ENCODE measurements at regions not wholly inside any gene's neighbourhood (a gene's known extent, or its start where the extent isn't known, plus 50 kb on each side); places are given as distances from the start of the nearest gene placed in this dataset.

DNA sequence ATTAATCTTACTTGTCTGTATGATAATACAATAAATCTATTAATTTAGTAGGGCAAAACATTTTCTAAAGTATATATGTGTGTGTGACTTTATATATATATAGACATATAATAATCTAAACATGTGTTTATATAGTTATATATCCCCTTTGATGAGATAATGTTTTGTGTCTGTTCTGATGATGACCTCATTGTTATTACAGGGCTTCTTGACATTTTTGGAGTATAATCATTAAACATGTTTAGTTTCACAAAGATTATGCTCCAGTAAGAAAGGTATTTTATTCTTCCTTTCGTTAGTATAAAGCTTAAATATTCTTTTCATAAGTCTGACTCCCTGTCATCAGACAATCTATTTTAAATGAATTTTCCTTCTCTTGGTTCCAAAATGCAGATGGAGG lies 62.3 kb upstream of the CABCOCO1 start:
- TF ChIP-seq, protein P1, sequence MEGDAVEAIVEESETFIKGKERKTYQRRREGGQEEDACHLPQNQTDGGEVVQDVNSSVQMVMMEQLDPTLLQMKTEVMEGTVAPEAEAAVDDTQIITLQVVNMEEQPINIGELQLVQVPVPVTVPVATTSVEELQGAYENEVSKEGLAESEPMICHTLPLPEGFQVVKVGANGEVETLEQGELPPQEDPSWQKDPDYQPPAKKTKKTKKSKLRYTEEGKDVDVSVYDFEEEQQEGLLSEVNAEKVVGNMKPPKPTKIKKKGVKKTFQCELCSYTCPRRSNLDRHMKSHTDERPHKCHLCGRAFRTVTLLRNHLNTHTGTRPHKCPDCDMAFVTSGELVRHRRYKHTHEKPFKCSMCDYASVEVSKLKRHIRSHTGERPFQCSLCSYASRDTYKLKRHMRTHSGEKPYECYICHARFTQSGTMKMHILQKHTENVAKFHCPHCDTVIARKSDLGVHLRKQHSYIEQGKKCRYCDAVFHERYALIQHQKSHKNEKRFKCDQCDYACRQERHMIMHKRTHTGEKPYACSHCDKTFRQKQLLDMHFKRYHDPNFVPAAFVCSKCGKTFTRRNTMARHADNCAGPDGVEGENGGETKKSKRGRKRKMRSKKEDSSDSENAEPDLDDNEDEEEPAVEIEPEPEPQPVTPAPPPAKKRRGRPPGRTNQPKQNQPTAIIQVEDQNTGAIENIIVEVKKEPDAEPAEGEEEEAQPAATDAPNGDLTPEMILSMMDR (IDR thresholded peaks at IDR 0.05; ENCODE audit: low read depth, low read length), result no peak
- TF ChIP-seq POLR2A (IDR thresholded peaks at IDR 0.05; ENCODE audit: extremely low read depth, insufficient read length), result no peak
- TF ChIP-seq MYC (IDR thresholded peaks at IDR 0.05; ENCODE audit: low read depth, low read length), result no peak

Data from NB4 (cell line).